Left lobe of liver (tissue), 2 donors: ENCODE measurements at regions not wholly inside any gene's neighbourhood (a gene's known extent, or its start where the extent isn't known, plus 50 kb on each side); places are given as distances from the start of the nearest gene placed in this dataset.
"Not testable (repeated sequence)": the region's sequence is repeated elsewhere in the genome, so short reads cannot be mapped to it uniquely, and the experiment has no call there.

Experiments used
- ATAC-seq: fragments of 200-7000 bp; cut with Tn5 transposase; one replicate; pipeline ENCODE4 v1.9.1; 2020; ENCODE audit warnings: mild to moderate bottlenecking, moderate library complexity
- DNase-seq: peaks from one replicate; pipeline ENCODE4 v3.0.0-alpha.2; 2020; ENCODE audit warnings: low spot score
- donor health status: DM: no; HTN: no; CAD: no; lungs with moderate emphysema.
- donor health status: DM: no; HTN: yes; CAD: no.

DNA sequence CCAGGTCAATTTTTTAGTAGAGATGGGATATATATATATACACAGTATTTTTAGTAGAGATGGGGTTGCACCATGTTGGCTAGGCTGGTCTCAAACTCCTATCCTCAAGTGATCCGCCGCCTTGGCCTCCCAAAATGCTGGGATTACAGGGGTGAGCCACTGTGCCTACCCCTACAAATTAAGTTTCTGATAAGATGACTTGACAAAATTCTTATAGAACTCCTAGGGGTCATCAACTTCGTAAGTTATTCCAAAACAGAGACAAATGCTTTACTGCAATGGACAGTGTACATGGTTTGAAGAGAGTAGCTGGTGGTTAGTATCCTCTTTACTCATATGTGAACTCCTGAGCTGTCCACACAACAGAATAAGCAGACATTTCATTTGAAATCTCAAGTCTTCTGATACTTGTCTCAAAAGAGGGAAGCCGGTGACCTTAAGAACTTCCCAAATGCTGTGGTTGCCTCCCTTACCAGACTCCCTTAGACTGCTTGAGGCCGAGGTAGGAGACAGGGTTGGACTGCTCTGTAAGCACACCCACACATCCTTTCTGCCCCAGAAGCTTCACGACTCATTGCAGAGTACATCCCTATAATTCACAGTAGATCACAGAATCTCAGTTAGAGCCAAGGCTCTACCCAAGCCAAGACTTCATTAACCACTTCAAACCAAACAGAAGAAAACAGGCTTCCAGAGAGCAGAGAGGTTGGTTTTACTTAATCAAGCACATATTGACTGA, 244.1 kb upstream of the IRF2BP2 start:
- no peak for DNase-seq

DNA sequence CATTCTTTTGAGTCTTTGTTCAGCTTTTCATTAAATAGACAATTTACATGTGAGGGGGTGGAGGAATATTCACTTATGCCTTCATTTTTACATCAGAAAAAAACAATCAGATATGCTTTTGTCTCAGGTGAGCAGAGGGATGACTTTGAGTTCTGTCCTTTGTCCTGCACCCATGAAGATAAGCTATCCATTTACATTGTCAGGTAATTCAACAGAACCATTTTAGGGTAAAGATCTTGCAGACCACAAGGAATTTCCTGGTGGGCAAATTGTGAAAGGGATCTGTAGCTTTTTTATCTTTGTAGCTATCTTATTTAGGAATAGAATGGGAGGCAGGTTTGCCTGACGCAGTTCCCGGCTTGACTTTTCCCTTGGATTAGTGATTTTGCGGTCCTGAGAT, 242.7 kb upstream of the IRF2BP2 start:
- no peak for ATAC-seq
- no peak for DNase-seq

More for the DNA sequence above, 244.1 kb upstream of the IRF2BP2 start:
- ATAC-seq, result peak; percentile 35

DNA sequence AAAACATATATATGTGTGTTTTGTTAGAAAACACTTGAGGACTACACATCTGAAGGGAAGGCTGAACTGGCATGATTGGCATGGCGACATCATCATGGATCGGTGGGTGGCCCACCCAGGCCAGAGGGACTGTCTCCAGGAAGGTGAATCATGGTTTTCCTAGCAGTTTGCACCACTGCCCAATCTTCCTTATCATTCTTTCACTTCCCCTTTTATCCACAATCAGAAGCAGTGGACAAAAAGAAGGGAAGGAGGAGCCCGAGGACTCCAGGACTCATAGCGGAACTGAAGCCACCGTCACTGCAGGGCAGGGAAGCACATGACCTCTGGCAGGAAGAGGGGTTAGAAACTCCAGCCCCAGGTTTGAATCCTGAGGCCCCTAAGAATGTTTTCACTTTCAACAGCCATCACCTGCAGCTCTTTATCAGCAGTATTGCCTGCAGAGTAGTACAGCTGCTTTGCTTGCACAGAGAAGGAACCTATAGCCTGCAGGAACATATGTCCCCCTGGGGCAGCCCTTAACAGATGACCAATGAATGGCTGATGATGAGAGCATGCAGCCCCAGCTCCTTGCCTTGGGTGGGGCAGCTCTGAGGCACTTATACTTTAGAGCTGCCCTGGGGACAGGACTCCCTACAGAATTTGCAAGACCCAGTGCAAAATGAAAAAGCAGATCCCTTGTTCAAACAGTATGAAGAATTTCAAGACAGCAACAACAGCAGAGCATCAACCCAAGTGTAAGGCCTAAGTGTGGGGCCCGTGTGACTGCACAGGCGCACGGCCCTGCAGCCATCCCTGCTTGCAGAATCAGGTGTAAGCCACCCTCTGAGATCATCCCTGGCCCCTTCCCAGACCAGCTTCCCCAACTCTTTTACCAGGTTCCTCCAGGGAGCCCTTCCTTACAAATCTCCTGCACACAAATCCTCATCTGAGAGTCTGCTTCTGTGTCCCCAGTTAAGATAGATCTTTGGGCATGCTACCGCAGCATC, 241.8 kb upstream of the IRF2BP2 start:
- no peak for DNase-seq

GRCh38 chr1:234849832-234850231, 239.9 kb upstream of the IRF2BP2 start:
- DNase-seq (no peak), ATAC-seq (no peak)

More for the DNA sequence above, 241.8 kb upstream of the IRF2BP2 start:
- peak; percentile 57 for ATAC-seq

- ATAC-seq (no peak), DNase-seq (no peak)
Measured at GRCh38 chr1:234848972-234849649, 239.1 kb upstream of the IRF2BP2 start.

DNA sequence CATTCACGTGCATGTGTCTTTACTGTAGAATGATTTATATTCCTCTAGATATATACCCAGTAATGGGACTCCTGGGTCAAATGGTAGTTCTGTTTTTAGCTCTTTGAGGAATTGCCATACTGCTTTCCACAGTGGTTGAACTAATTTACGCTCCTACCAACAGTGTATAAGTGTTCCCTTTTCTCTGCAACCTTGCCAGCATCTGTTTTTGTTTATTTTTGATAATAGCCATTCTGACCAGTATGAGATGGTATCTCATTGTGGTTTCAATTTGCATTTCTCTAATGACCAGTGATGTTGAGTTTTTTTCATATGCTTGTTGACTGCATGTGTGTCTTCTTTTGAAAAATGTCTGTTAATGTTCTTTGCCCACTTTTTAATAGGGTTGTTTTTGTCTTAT, 236.8 kb upstream of the IRF2BP2 start:
- not testable (repeated sequence) for ATAC-seq

GRCh38 chr1:234845836-234846235, 235.9 kb upstream of the IRF2BP2 start:
- no peak for ATAC-seq
- DNase-seq, result no peak

More for the DNA sequence above, 236.8 kb upstream of the IRF2BP2 start:
- not testable (repeated sequence) for DNase-seq

GRCh38 chr1:234845097-234845660, 235.2 kb upstream of the IRF2BP2 start:
- no peak for ATAC-seq
- no peak for DNase-seq

DNA sequence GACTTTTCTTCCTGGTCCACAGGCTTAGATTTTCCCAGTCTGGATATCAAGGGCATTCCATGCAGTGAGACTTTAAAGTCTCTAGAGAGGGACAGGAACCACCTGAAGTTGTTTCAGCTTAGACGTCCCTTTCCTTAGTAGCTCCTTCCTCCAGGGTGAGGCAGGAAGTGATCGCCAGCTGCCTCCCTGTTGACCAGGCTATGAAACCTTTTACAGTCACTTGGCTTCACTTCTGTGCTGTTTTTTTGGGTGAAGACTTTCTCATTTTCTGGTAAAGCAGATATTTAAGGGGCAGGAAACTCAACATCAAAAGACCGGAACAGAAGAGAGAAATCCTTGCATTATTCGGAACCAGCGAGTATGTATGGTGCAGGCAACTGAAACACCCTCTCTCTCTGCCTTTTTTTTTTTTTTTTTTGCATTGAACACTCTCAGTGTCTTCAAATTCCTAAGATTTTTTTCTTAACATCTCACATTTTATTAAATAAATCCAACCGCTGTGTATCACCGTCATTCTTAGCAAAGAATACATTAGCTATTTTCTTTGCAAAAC, 234.6 kb upstream of the IRF2BP2 start:
- DNase-seq, result no peak
- ATAC-seq, result peak; percentile 33

GRCh38 chr1:234843946-234844345, 234.0 kb upstream of the IRF2BP2 start:
- ATAC-seq, result no peak
- no peak for DNase-seq

- no peak for ATAC-seq
- DNase-seq, result no peak
Measured at GRCh38 chr1:234842726-234843641, 233.0 kb upstream of the IRF2BP2 start.

DNA sequence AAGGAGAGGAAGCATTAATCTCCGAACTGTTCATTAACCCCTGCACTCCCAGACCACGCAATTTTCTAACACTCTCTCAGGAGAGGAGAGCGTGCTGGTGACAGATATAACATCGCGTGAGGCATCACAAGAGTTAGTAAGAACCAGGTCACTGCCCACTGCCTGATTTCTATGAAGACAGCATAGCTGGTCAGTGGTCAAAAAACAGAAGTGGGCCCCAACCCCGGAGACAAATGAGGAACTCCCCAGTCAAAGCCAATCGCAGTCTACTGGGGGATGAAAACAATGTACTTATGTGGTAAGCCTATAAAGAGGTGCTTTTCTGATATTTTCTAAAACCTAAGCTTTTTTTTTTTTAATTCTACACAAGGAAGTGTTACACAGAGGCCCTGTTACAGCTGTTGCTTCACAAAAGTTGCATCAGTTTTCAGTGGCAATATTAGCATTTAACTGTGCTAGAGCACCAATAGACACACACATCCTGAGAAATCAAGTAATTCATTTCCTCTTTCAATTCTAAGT, 231.8 kb upstream of the IRF2BP2 start:
- no peak for DNase-seq

DNA sequence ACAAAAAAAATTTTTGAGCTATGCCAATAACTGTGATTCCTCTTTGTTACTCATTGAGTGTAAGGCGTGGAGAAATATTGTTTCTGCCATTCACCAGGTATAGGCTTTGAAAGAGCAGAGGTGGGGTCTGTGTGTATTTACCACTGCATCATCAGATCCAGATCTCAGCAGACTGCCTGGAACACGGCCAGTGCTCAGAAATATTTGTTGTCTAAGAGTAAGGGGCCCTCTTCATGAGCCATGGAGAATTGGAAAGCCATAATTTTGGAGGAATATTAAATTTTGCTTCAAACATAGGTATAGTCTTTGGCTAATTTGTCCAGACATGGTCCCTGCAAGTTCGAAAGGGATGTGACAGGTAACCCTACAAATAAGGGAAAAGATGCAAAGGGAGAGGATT, 231.3 kb upstream of the IRF2BP2 start:
- DNase-seq (no peak), ATAC-seq (no peak)

More for the DNA sequence above, 231.8 kb upstream of the IRF2BP2 start:
- peak; percentile 63 for ATAC-seq

- DNase-seq, result no peak
- ATAC-seq, result no peak
Measured at GRCh38 chr1:234840843-234841242, 230.9 kb upstream of the IRF2BP2 start.

DNA sequence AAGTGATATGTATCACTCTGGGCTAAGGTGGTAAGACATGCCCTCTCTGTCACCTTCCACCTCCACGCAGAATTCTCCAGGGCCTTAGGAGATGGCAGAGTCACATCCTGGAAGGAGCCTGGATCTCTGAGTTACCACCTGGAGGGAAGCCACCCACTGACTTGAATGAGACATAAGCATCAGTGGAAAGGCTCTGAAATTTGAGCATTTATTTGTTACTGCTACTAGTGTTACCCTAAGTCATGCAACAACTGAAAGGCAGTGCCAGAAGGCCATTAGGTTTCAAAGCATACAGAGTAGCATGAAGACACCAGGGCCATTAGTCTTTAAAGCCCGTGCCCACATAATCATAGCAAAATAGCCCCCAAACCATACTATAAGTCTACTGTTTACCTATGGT, 230.3 kb upstream of the IRF2BP2 start:
- no peak for ATAC-seq
- no peak for DNase-seq

- ATAC-seq, result no peak
- DNase-seq, result no peak
Measured at GRCh38 chr1:234839663-234840062, 229.7 kb upstream of the IRF2BP2 start.

DNA sequence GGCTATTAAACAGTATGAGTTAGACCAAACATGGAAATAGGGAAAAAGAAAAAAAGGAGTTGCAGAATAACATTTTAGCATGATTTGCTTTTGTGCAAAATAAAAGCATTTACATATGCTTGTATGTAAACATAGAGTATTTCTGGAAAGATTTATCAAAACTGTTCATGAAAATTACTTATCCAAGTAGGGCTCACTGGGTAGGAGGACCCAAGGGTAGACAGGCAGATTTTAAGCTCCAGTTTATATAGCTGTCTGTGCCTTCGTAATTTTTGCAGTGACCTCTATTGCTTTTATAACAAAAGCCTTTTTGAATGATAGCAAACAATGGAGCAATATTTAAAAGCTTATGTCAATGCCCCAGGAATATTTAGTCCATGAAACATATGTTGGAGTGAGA, 228.8 kb upstream of the IRF2BP2 start:
- no peak for DNase-seq
- ATAC-seq, result no peak

DNA sequence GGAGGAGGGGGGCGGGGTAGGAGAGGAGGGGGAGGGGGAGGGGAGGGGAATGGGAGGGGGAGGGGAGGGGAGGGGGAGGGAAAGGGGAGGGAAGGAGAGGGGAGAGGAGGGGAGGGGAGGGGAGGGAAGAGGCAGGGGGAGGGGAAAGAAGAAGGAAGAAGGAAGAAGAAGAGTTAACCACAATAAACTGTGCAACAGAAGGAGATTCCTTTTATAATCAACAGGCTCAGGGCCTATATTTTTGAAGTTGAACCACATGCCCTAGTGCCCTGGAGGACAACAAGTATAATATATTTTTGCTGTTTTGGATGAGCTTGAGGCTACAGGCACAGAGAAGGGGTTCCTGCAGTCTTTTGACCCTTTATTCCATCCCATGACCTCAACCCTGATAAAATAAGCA, 228.2 kb upstream of the IRF2BP2 start:
- DNase-seq (no peak), ATAC-seq (no peak)

DNA sequence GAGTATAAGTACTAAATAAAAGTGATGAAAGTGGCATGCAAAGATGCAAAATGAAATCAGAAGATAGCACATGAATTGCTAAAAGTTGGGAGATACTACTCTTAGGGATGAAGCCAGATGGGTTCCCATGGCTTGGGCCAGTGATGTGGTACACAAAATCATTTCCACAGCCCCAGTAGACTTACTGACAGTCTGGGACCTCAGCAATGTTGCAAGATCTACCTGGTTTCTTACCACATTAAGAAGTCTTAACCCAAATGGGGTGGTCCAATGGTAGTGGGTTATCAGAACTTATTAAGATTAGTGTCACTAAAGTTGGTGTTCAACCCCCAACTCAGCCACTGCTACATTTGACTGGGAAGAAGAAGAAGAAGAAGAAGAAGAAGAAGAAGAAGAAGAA, 227.7 kb upstream of the IRF2BP2 start:
- no peak for DNase-seq
- no peak for ATAC-seq
